ENCODE measurements at regions not wholly inside any gene's neighbourhood (a gene's known extent, or its start where the extent isn't known, plus 50 kb on each side); places are given as distances from the start of the nearest gene placed in this dataset.

DNA sequence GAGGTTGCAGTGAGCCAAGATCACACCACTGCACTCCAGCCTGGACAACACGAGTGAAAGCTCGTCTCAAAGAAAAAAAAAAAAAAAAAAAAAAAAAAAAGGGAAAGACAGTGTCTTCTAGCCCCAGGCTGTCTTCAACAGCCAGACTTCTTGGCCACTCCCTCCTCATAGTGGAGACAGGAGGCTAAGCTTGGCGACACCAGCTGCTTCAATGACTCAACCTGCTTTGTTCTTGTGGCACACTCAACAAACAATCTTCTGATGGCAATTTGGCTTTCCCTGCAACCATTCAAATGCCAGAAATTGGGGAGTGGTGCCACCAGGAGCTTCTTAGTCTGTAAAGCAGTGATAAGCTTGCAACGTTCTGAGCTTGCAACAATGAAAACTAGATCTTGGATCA lies 290.4 kb upstream of the DYNLRB2 start:
- TF ChIP-seq, protein P1, sequence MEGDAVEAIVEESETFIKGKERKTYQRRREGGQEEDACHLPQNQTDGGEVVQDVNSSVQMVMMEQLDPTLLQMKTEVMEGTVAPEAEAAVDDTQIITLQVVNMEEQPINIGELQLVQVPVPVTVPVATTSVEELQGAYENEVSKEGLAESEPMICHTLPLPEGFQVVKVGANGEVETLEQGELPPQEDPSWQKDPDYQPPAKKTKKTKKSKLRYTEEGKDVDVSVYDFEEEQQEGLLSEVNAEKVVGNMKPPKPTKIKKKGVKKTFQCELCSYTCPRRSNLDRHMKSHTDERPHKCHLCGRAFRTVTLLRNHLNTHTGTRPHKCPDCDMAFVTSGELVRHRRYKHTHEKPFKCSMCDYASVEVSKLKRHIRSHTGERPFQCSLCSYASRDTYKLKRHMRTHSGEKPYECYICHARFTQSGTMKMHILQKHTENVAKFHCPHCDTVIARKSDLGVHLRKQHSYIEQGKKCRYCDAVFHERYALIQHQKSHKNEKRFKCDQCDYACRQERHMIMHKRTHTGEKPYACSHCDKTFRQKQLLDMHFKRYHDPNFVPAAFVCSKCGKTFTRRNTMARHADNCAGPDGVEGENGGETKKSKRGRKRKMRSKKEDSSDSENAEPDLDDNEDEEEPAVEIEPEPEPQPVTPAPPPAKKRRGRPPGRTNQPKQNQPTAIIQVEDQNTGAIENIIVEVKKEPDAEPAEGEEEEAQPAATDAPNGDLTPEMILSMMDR (IDR thresholded peaks at IDR 0.05): no peak
- TF ChIP-seq POLR2A (IDR thresholded peaks at IDR 0.05): no peak

Data from lower leg skin (tissue), 3 donors.